Liver (tissue), 3 donors: ENCODE measurements at regions not wholly inside any gene's neighbourhood (a gene's known extent, or its start where the extent isn't known, plus 50 kb on each side); places are given as distances from the start of the nearest gene placed in this dataset.

Experiments used
- CTCF ChIP-seq: fragments of 150-350 bp; IDR thresholded peaks from 2 replicates; pipeline ENCODE4 v1.5.1; 2017; ENCODE audit warnings: improper control_type of control experiment, low read depth, low read length; ENCODE audit not compliant: missing input control
- RAD21 ChIP-seq, 2 donors: IDR thresholded peaks; 2 replicates each; pipeline ENCODE4 v1.6.1; 2016; ENCODE audit warnings: antibody characterized with exemption in 2 of 2, mild to moderate bottlenecking in 2 of 2
- donor health status: healthy.
- donor health status: healthy.

GRCh38 chr15:39066677-39067076 is 502.1 kb upstream of the RASGRP1 start:
- TF ChIP-seq CTCF (no peak), RAD21 (IDR thresholded peaks at IDR 0.05) (no peak)
